Left ventricle myocardium inferior (tissue), 1 donor: ENCODE measurements at regions not wholly inside any gene's neighbourhood (a gene's known extent, or its start where the extent isn't known, plus 50 kb on each side); places are given as distances from the start of the nearest gene placed in this dataset.

ENCODE experiments used
- DNase-seq: peaks from one replicate; pipeline ENCODE4 v3.0.0-alpha.2; 2020
- H3K27ac ChIP-seq: fragments of 200-600 bp; replicated peaks from 2 replicates; pipeline ENCODE4 v1.8.0; 2021
- H3K27me3 ChIP-seq: fragments of 200-600 bp; 2 replicates; pipeline ENCODE4 v1.8.0; 2021; ENCODE audit warnings: low read depth
- H3K36me3 ChIP-seq: fragments of 200-600 bp; 2 replicates; pipeline ENCODE4 v1.8.0; 2021
- H3K4me1 ChIP-seq: fragments of 200-600 bp; 2 replicates; pipeline ENCODE4 v1.8.0; 2021
- H3K4me3 ChIP-seq: fragments of 200-600 bp; 2 replicates; pipeline ENCODE4 v1.8.0; 2021; ENCODE audit warnings: mild to moderate bottlenecking, moderate library complexity
- H3K9me3 ChIP-seq: fragments of 200-600 bp; replicated peaks from 2 replicates; pipeline ENCODE4 v1.8.0; 2021
- CTCF ChIP-seq: fragments of 200-600 bp; IDR thresholded peaks from 2 replicates; pipeline ENCODE4 v1.8.0; 2021; ENCODE audit warnings: antibody characterized with exemption, mild to moderate bottlenecking, borderline replicate concordance
- intact Hi-C: fragments of 100-400 bp; cut with micrococcal nuclease; formaldehyde crosslinking; loops from one replicate; pipeline ENCODE4 v1.11.0; 2022
- donor health status: DM: no; HTN: yes; CAD: no; lungs with severe emphysema.

DNA sequence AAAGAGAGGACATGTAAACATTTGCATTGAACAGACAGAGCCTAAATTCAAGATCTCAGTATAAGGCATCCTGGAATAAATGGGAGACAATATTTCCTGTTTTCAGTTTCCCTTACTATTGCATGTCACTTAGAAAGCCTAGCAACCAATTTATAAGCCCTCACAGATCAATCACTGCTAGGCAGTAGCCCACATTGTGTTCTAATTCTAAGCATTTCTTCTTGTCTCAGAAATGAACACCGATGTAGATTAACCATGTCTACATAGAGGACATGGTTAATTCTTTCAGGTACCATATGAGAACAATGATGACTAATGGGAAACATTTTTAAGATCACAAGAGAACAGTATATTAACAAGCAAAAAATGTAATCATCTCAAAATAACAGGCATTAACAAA is 79.6 kb upstream of the HMHB1 start:
- H3K36me3 ChIP-seq: no peaks in the 10 kb centered on the region
- H3K9me3 ChIP-seq: no peaks in the 10 kb centered on the region
- no peak overlapping the region for H3K27ac ChIP-seq
- no peak for DNase-seq
- intact Hi-C loops: no loop called here
- no peaks in the 10 kb centered on the region for H3K27me3 ChIP-seq
- peaks cover 39% of the 10 kb centered on the region for H3K4me1 ChIP-seq
- no peak for TF ChIP-seq CTCF
- H3K4me3 ChIP-seq: no peak overlapping the region

DNA sequence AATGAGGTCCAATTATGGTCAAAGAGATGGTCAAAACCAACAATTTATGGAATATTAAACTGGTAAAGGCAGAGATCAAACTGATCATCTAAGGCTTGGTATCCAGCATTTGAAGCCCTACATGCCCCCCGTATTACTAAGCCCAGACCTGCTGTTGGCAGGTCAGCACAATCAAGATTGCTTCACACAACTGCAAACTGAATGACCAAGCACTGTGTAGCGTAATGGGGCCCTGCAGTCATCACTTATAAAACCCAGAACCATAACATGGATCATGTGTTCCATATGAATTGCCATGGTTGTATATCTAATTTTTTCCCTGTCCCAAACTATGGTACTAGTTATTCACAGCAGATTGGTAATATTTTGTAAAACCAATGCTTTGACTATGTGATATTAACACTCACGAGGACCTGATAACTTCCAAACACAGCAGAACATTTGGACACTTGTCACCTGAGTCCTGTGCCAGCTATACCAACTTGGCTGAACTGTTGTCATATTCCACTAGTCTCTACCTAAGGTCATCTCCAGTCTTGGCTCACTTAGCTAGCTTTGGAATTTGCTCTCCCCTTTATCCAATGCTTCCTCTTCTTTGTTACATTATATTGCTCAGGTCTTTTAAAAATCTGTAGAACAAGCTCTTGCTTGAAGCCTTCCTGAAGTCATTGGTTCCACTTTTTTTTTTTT is 81.7 kb upstream of the HMHB1 start:
- H3K36me3 ChIP-seq: no peaks in the 10 kb centered on the region
- H3K27me3 ChIP-seq: no peaks in the 10 kb centered on the region
- no peak overlapping the region for H3K4me3 ChIP-seq
- no peak for TF ChIP-seq CTCF
- intact Hi-C loops: no loop called here
- peaks cover 8% of the 10 kb centered on the region for H3K9me3 ChIP-seq
- H3K4me1 ChIP-seq: peaks cover 39% of the 10 kb centered on the region
- H3K27ac ChIP-seq: no peak overlapping the region
- no peak for DNase-seq

DNA sequence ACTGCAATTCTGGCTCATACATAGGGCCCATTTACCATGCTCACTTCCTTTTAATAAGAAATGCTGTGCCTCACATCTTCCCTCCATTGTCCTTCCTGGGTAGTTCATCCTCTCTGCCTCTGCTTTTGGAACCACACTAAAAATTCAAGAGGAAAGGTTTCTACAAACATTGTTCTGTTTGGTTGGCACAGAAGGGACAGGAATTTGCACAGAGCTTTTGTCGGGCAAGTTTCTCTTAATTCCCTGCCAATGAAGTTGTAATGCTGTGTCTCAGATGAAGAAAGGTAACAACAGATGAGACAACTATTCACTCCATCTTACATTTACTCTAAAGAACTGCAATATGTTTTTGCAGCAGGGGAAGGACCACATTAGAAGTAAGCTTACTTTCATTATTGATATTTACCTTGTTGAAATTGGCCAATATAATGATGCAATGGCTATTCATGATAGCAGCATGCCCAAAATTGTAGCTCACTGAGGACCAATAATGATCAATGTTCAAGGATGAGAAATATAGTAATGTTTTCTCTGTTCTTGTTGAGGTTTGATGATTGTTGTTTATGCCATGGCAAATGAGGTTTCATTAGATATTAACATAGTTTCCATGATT is 82.5 kb upstream of the HMHB1 start:
- Histone ChIP-seq H3K4me3 (no peak overlapping the region), H3K9me3 (peaks cover 16% of the 10 kb centered on the region), H3K36me3 (no peaks in the 10 kb centered on the region), H3K4me1 (peaks cover 39% of the 10 kb centered on the region), H3K27ac (no peak overlapping the region), H3K27me3 (no peaks in the 10 kb centered on the region)
- intact Hi-C loops: no loop called here
- TF ChIP-seq CTCF: no peak
- no peak for DNase-seq

DNA sequence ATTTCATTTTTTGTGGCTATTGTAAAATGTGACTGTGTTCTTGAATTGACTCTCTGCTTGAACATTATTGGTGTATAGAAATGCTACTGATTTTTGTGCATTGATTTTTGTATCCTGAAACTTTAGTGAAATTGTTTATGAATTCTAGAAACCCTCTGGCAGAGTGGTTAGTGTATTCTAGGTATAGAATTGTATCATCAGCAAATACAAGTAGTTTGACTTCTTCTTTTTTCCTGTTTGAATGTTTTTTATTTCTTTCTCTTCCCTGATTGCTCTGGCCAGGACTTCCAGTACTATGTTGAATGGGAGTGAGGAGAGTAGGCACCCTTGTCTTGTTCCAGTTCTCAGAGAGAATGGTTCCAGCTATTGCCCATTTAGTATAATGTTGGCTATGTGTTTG is 88.8 kb upstream of the HMHB1 start:
- intact Hi-C loops: no loop called here

DNA sequence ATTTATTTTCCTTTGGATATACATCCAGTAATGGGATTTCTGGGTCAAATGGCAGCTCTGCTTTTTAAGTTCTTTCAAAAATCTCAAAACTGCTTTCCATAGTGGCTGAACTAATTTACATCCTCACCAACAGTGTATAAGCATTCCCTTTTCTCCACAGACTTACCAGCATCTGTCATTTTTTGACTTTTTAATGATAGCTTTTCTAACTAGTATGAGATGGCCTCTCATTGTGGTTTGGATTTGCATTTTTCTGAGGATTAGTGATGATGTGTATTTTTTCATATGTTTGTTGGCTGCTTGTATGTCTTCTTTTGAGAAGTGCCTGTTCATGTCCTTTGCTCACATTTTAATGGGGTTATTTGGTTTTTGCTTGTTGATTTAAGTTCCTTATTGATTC is 90.0 kb upstream of the HMHB1 start:
- Histone ChIP-seq H3K27ac (no peak overlapping the region), H3K27me3 (no peaks in the 10 kb centered on the region), H3K9me3 (peaks cover 29% of the 10 kb centered on the region), H3K4me1 (peaks cover 12% of the 10 kb centered on the region), H3K36me3 (no peaks in the 10 kb centered on the region), H3K4me3 (no peak overlapping the region)
- intact Hi-C loops: no loop called here
- DNase-seq: no peak
- no peak for TF ChIP-seq CTCF

More for the DNA sequence above, 88.8 kb upstream of the HMHB1 start:
- no peaks in the 10 kb centered on the region for H3K27me3 ChIP-seq
- no peak overlapping the region for H3K27ac ChIP-seq
- H3K9me3 ChIP-seq: peaks cover 29% of the 10 kb centered on the region
- no peaks in the 10 kb centered on the region for H3K36me3 ChIP-seq
- no peak for TF ChIP-seq CTCF
- DNase-seq: no peak
- no peak overlapping the region for H3K4me3 ChIP-seq
- H3K4me1 ChIP-seq: no peaks in the 10 kb centered on the region
